Calu3 (cell line): ENCODE measurements at regions not wholly inside any gene's neighbourhood (a gene's known extent, or its start where the extent isn't known, plus 50 kb on each side); places are given as distances from the start of the nearest gene placed in this dataset.
A peak's percentile ranks its signal among the peaks of the same experiment; 100 is the strongest.

Source experiments
- BruUV-seq: library from RNA; stranded (reverse); fragments of 400-500 nt; replicated peaks from 2 replicates; lab custom pipeline; 2021; lab: Mats Ljungman, UMichigan
- CTCF ChIA-PET: fragments of 300-600 bp; sonication (Branson Sonifier 250); formaldehyde crosslinking; loops from one replicate; lab custom pipeline; 2022; ENCODE audit warnings: antibody characterized with exemption; lab: Charles Lee
- DNase-seq: peaks from one replicate; pipeline ENCODE4 v3.0.0; 2022
- H3K27ac Mint-ChIP-seq: one replicate; pipeline ENCODE4 v1.8.0; 2022; ENCODE audit warnings: mixed read lengths; ENCODE audit not compliant: unreplicated experiment
- H3K27me3 Mint-ChIP-seq: one replicate; pipeline ENCODE4 v1.8.0; 2022; ENCODE audit warnings: mixed read lengths; ENCODE audit not compliant: unreplicated experiment
- H3K36me3 Mint-ChIP-seq: one replicate; pipeline ENCODE4 v1.8.0; 2022; ENCODE audit warnings: mild to moderate bottlenecking, moderate library complexity, mixed read lengths; ENCODE audit not compliant: insufficient read depth, unreplicated experiment
- H3K4me1 Mint-ChIP-seq: one replicate; pipeline ENCODE4 v1.8.0; 2022; ENCODE audit warnings: mild to moderate bottlenecking, low read depth, mixed read lengths; ENCODE audit not compliant: unreplicated experiment
- H3K4me3 Mint-ChIP-seq: one replicate; pipeline ENCODE4 v1.8.0; 2022; ENCODE audit warnings: mild to moderate bottlenecking, low read depth, moderate library complexity, mixed read lengths; ENCODE audit not compliant: unreplicated experiment
- H3K9me3 Mint-ChIP-seq: one replicate; pipeline ENCODE4 v1.8.0; 2022; ENCODE audit warnings: low read depth, mixed read lengths; ENCODE audit not compliant: unreplicated experiment
- intact Hi-C: fragments of 100-400 bp; cut with micrococcal nuclease; formaldehyde crosslinking; loops from one replicate; pipeline ENCODE4 v1.10.0; 2022; ENCODE audit not compliant: unreplicated experiment
- TF ChIP-seq, protein P1 (sequence below): fragments of 200-600 bp; IDR thresholded peaks from one replicate; pipeline ENCODE4 v1.8.0; 2022; ENCODE audit warnings: antibody characterized with exemption; ENCODE audit not compliant: unreplicated experiment

DNA sequence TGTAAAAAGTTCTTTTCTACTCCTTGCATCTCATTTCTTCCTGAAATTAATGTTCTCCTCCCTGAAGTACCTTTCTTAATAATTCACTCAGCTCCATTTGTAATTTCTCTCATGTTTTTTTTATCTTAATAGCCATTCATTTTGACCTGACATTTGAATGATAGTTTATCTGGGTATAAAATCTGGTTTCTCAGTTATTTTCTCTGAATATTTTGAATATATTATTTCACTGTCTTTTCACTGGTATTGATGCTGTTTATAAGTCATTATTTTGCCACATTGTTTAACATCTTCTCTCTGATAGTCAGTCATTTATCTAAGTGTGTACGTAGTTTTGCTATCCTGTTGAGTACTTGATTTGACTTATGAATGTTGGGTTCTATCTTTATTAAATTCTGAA is 68.8 kb upstream of the ARHGAP18 start:
- H3K27ac Mint-ChIP-seq = no peak overlapping the region
- TF ChIP-seq, protein P1, sequence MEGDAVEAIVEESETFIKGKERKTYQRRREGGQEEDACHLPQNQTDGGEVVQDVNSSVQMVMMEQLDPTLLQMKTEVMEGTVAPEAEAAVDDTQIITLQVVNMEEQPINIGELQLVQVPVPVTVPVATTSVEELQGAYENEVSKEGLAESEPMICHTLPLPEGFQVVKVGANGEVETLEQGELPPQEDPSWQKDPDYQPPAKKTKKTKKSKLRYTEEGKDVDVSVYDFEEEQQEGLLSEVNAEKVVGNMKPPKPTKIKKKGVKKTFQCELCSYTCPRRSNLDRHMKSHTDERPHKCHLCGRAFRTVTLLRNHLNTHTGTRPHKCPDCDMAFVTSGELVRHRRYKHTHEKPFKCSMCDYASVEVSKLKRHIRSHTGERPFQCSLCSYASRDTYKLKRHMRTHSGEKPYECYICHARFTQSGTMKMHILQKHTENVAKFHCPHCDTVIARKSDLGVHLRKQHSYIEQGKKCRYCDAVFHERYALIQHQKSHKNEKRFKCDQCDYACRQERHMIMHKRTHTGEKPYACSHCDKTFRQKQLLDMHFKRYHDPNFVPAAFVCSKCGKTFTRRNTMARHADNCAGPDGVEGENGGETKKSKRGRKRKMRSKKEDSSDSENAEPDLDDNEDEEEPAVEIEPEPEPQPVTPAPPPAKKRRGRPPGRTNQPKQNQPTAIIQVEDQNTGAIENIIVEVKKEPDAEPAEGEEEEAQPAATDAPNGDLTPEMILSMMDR = no peak
- no peaks in the 10 kb centered on the region for H3K4me1 Mint-ChIP-seq
- CTCF ChIA-PET = no interaction called here
- no peak for DNase-seq
- no peaks in the 10 kb centered on the region for H3K36me3 Mint-ChIP-seq
- H3K4me3 Mint-ChIP-seq = no peak overlapping the region
- no TSS peak for BruUV-seq
- no peaks in the 10 kb centered on the region for H3K27me3 Mint-ChIP-seq
- intact Hi-C loops = loop anchor here (10.0 kb wide), 1 partner anchor 156 kb away; no protein-coding TSS in a partner anchor
- H3K9me3 Mint-ChIP-seq = no peaks in the 10 kb centered on the region

DNA sequence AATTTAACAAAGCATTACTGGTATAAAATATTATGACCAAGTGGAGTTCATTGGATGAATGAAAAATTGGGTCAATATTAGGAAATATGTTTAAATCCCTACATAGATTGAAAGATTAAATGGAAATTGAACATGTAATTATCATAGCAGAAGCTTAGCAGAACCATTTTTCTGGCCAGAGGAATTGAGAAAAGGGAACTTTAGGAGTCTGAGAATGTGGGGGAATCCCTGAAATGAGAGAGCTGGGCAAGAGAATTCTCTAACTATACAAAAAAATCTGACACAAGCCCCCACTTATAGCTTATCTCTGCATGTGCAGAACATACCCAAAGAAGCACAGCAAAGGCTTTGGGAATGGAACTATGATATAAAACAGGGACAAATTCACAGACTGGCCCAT is 67.4 kb upstream of the ARHGAP18 start:
- intact Hi-C loops = loop anchor here (10.0 kb wide), 1 partner anchor 157 kb away; no protein-coding TSS in a partner anchor
- TF ChIP-seq, protein P1 = no peak
- BruUV-seq = no TSS peak
- Mint-ChIP-seq H3K4me3 (no peak overlapping the region), H3K36me3 (no peaks in the 10 kb centered on the region), H3K9me3 (no peaks in the 10 kb centered on the region), H3K4me1 (no peaks in the 10 kb centered on the region), H3K27ac (no peak overlapping the region), H3K27me3 (peaks cover 4% of the 10 kb centered on the region)
- DNase-seq = no peak
- CTCF ChIA-PET = no interaction called here

DNA sequence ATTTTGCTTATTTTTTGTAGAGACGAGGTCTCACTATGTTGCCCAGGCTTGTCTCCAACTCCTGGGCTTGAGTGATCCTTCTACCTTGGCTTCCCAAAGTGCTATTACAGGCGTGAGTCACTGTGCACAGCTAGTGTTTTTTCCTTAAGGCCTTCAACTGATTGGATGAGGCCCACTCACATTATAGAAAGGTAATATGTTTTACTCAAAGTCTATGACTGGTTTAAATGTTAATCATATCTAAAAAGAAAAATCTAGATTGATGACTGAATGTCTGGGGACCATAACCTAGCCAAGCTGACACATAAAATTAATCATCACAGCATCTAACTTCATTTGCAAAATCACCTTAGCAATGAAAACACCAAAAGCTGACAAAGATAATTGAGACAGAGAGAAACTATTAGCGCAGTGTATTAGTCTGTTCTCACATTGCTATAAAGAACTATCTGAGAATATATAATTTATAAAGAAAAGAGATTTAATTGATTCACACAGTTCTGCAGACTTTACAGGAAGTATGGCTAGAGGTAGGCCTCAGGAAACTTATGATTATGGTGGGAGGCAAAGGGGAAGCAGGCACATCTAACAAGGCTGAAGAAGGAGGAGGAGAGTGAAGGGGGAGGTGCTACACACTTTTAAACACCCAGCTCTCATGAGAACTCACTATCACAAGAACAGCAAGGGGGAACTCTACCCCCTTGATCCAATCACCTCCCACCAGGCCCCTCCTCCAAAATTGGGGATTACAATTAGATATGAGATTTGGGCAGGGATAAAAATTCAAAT is 66.8 kb upstream of the ARHGAP18 start:
- BruUV-seq = no TSS peak
- peaks cover 10% of the 10 kb centered on the region for H3K27me3 Mint-ChIP-seq
- TF ChIP-seq, protein P1 = no peak
- H3K36me3 Mint-ChIP-seq = no peaks in the 10 kb centered on the region
- H3K9me3 Mint-ChIP-seq = no peaks in the 10 kb centered on the region
- intact Hi-C loops = loop anchor here (10.0 kb wide), 1 partner anchor 158 kb away; no protein-coding TSS in a partner anchor
- H3K4me3 Mint-ChIP-seq = no peak overlapping the region
- H3K27ac Mint-ChIP-seq = no peak overlapping the region
- H3K4me1 Mint-ChIP-seq = no peaks in the 10 kb centered on the region
- DNase-seq = no peak
- CTCF ChIA-PET = no interaction called here

DNA sequence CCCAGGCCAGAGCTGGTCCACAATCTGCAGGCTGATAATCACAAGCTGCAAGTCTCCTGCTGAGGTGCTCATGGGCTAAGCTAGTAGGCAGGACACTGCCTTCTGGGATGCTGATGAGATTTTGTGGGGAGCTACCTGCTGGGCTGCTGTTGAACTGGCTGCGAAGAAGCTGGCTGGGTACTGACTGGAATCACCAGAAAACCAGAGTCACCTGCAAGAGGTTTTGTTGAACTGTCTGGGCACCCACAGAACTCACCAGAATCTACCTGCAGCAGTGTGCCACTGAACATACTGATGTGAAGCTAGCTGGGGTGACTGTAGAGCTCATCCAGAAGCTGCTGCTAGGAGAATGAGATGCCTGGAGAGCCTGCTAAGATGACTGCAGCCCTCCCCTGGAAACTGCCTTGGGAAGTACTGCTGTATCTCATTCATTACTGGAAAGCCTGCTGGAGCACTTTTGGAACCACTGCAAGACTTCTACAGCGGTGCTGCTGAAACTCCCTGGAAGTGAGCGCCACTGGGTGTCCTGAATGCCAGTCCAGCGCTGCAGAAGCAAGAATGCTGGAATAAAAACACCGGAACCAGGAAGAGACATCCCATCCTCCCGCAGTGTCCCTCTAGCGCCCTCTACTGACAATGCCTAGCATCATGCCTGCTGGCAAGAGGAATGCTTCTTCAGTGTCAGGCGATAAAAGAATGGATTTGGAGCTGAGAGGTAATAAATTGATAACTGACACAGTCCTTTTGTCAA is 64.9 kb upstream of the ARHGAP18 start:
- Mint-ChIP-seq H3K27me3 (peaks cover 29% of the 10 kb centered on the region), H3K9me3 (no peaks in the 10 kb centered on the region), H3K4me1 (no peaks in the 10 kb centered on the region), H3K36me3 (no peaks in the 10 kb centered on the region), H3K4me3 (no peak overlapping the region), H3K27ac (no peak overlapping the region)
- CTCF ChIA-PET = interaction anchor here (0.6 to 0.7 kb wide), 2 partner anchors 53 to 181 kb away, joined by 3 read pairs; no protein-coding TSS in a partner anchor
- intact Hi-C loops = loop anchor here (10.0 kb wide), 1 partner anchor 160 kb away; no protein-coding TSS in a partner anchor
- TF ChIP-seq, protein P1 = peak; percentile 74
- no TSS peak for BruUV-seq
- DNase-seq = peak; percentile 76
